Suprapubic skin (tissue), 4 donors: ENCODE measurements at regions not wholly inside any gene's neighbourhood (a gene's known extent, or its start where the extent isn't known, plus 50 kb on each side); places are given as distances from the start of the nearest gene placed in this dataset.

Experiments
- DNase-seq, 2 donors: peaks; one replicate each; pipeline ENCODE4 v3.0.0-alpha.2; 2019; ENCODE audit warnings: low spot score in 2 of 2
- H3K27ac ChIP-seq: fragments of 200-600 bp; sonication (generic); one replicate; pipeline ENCODE4 v1.5.1; 2019
- H3K27me3 ChIP-seq: fragments of 200-600 bp; sonication (generic); one replicate; pipeline ENCODE4 v1.5.1; 2019
- H3K36me3 ChIP-seq: fragments of 200-600 bp; sonication (generic); one replicate; pipeline ENCODE4 v1.5.1; 2019
- H3K4me1 ChIP-seq: fragments of 200-600 bp; sonication (generic); one replicate; pipeline ENCODE4 v1.5.1; 2019
- H3K4me3 ChIP-seq: fragments of 200-600 bp; sonication (generic); one replicate; pipeline ENCODE4 v1.5.1; 2019; ENCODE audit warnings: mild to moderate bottlenecking
- H3K9me3 ChIP-seq: fragments of 200-600 bp; sonication (generic); one replicate; pipeline ENCODE4 v1.5.1; 2019
- CTCF ChIP-seq, 2 donors: fragments of 200-600 bp in 1 of 2; fragments of 450-650 bp in 1 of 2; sonication (generic) in 1 of 2; IDR thresholded peaks; one replicate each; pipeline ENCODE4 v1.5.1; 2016 to 2019; ENCODE audit warnings: antibody characterized with exemption in 2 of 2, mild to moderate bottlenecking in 1 of 2, moderate library complexity in 1 of 2
- EP300 ChIP-seq: sonication (generic); formaldehyde crosslinking; IDR thresholded peaks from one replicate; pipeline ENCODE4 v1.6.1; 2017; ENCODE audit warnings: antibody characterized with exemption
- POLR2A ChIP-seq, 2 donors: fragments of 450-650 bp; IDR thresholded peaks; one replicate each; pipeline ENCODE4 v1.6.1; 2017; ENCODE audit warnings: antibody characterized with exemption in 2 of 2, mild to moderate bottlenecking in 2 of 2, moderate library complexity in 2 of 2
- POLR2AphosphoS5 ChIP-seq, 3 donors: sonication (generic); formaldehyde crosslinking; IDR thresholded peaks; one replicate each; pipeline ENCODE4 v1.6.1; 2017; ENCODE audit warnings: antibody characterized with exemption in 3 of 3
- WGBS: methylation state at CpG from one replicate; pipeline ENCODE4 v1.1.5; 2018; 5-methylcytosine and 5-hydroxymethylcytosine counted together

DNA sequence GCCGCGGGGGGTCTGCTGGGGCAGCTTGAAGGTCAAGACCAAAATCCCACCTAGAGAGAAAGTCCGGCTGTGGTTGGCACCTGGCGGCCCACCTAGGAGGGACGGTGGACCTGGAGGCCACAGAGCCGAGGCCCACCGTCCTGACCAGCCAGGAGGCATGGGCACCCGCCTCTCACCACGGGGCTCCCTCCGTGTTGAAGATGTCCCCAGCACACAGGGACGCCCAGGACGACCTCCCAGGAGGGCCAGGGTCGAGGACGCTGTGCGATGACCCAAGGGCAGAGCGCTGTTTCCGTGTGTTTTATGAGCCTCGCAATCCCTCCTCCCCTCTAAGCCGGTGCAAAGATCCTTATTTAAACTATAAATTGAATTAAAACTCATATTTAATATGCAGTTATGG lies 131.2 kb downstream of the C16orf95 start:
- no peaks in the 10 kb centered on the region for H3K4me1 ChIP-seq
- H3K27me3 ChIP-seq, result peaks cover 4% of the 10 kb centered on the region
- 85% methylated on average over 13 of the region's 19 CpGs for WGBS
- H3K27ac ChIP-seq, result no peak overlapping the region
- no peaks in the 10 kb centered on the region for H3K36me3 ChIP-seq
- TF ChIP-seq POLR2AphosphoS5 (IDR thresholded peaks at IDR 0.05) (no peak), EP300 (no peak), POLR2A (IDR thresholded peaks at IDR 0.05) (no peak), CTCF (IDR thresholded peaks at IDR 0.05) (no peak)
- no peak for DNase-seq
- no peak overlapping the region for H3K4me3 ChIP-seq
- H3K9me3 ChIP-seq, result no peaks in the 10 kb centered on the region

GRCh38 chr16:87186446-87186845 lies 130.7 kb downstream of the C16orf95 start:
- WGBS, result 71% methylated on average over 17 of the region's 17 CpGs

GRCh38 chr16:87186876-87187533 lies 130.2 kb downstream of the C16orf95 start:
- TF ChIP-seq EP300, result no peak
- TF ChIP-seq POLR2AphosphoS5 (IDR thresholded peaks at IDR 0.05), result no peak
- TF ChIP-seq CTCF (IDR thresholded peaks at IDR 0.05), result no peak
- TF ChIP-seq POLR2A (IDR thresholded peaks at IDR 0.05), result no peak
- Histone ChIP-seq H3K4me1 (no peaks in the 10 kb centered on the region), H3K27ac (no peak overlapping the region), H3K27me3 (peaks cover 4% of the 10 kb centered on the region), H3K4me3 (no peak overlapping the region), H3K9me3 (no peaks in the 10 kb centered on the region), H3K36me3 (no peaks in the 10 kb centered on the region)
- WGBS, result 81% methylated on average over 11 of the region's 11 CpGs
- no peak for DNase-seq

More at GRCh38 chr16:87186446-87186845, 130.7 kb downstream of the C16orf95 start:
- Histone ChIP-seq H3K9me3 (no peaks in the 10 kb centered on the region), H3K27ac (no peak overlapping the region), H3K27me3 (peaks cover 4% of the 10 kb centered on the region), H3K4me1 (no peaks in the 10 kb centered on the region), H3K36me3 (no peaks in the 10 kb centered on the region), H3K4me3 (no peak overlapping the region)
- DNase-seq, result no peak
- no peak for TF ChIP-seq CTCF (IDR thresholded peaks at IDR 0.05)
- no peak for TF ChIP-seq POLR2A (IDR thresholded peaks at IDR 0.05)
- TF ChIP-seq EP300, result no peak
- TF ChIP-seq POLR2AphosphoS5 (IDR thresholded peaks at IDR 0.05), result no peak

- no peaks in the 10 kb centered on the region for H3K4me1 ChIP-seq
- no peak for TF ChIP-seq CTCF (IDR thresholded peaks at IDR 0.05)
- no peak for TF ChIP-seq EP300
- TF ChIP-seq POLR2A (IDR thresholded peaks at IDR 0.05), result no peak
- TF ChIP-seq POLR2AphosphoS5 (IDR thresholded peaks at IDR 0.05), result no peak
- H3K4me3 ChIP-seq, result no peak overlapping the region
- peaks cover 4% of the 10 kb centered on the region for H3K27me3 ChIP-seq
- H3K9me3 ChIP-seq, result no peaks in the 10 kb centered on the region
- H3K36me3 ChIP-seq, result no peaks in the 10 kb centered on the region
- WGBS, result 93% methylated on average over 8 of the region's 8 CpGs
- H3K27ac ChIP-seq, result no peak overlapping the region
- DNase-seq, result no peak
Observed at GRCh38 chr16:87188104-87188503, 129.1 kb downstream of the C16orf95 start.

- H3K9me3 ChIP-seq, result no peaks in the 10 kb centered on the region
- no peaks in the 10 kb centered on the region for H3K36me3 ChIP-seq
- no peaks in the 10 kb centered on the region for H3K4me1 ChIP-seq
- H3K4me3 ChIP-seq, result no peak overlapping the region
- TF ChIP-seq POLR2AphosphoS5 (IDR thresholded peaks at IDR 0.05) (no peak), CTCF (IDR thresholded peaks at IDR 0.05) (no peak), POLR2A (IDR thresholded peaks at IDR 0.05) (no peak), EP300 (no peak)
- 92% methylated on average over 8 of the region's 8 CpGs for WGBS
- H3K27ac ChIP-seq, result no peak overlapping the region
- no peak for DNase-seq
- H3K27me3 ChIP-seq, result peaks cover 4% of the 10 kb centered on the region
Observed at GRCh38 chr16:87189426-87189825, 127.8 kb downstream of the C16orf95 start.
